ENCODE measurements at regions not wholly inside any gene's neighbourhood (a gene's known extent, or its start where the extent isn't known, plus 50 kb on each side); places are given as distances from the start of the nearest gene placed in this dataset.

- no peaks in the 10 kb centered on the region for H3K36me3 ChIP-seq (ENCODE audit: insufficient read depth, low read length)
- no peaks in the 10 kb centered on the region for H4K20me1 ChIP-seq (ENCODE audit: insufficient read depth)
- no peak overlapping the region for H3K27ac ChIP-seq (ENCODE audit: low read length)
- no peaks in the 10 kb centered on the region for H3K79me2 ChIP-seq (replicated peaks; ENCODE audit: insufficient read depth, low read length)
- no peaks in the 10 kb centered on the region for H3K9me3 ChIP-seq (ENCODE audit: low read length)
- no peaks in the 10 kb centered on the region for H3K9me2 ChIP-seq (ENCODE audit: insufficient read depth, low read length)
- H3F3A ChIP-seq (ENCODE audit: insufficient read depth, low read length, poor library complexity, severe bottlenecking): no peaks in the 10 kb centered on the region
- no peak overlapping the region for H3K4me2 ChIP-seq (ENCODE audit: low read length)
- no peak overlapping the region for H3K9ac ChIP-seq (ENCODE audit: low read length)
- H3K27me3 ChIP-seq (ENCODE audit: insufficient read depth, low read depth, low read length): no peaks in the 10 kb centered on the region
- no peak overlapping the region for H2AFZ ChIP-seq (ENCODE audit: low read depth, low read length)
- TF ChIP-seq TAF1 (IDR thresholded peaks at IDR 0.05; ENCODE audit: low read depth) (no peak), EP300 (conservative IDR thresholded peaks at IDR 0.05; ENCODE audit: poor library complexity, severe bottlenecking) (no peak), SMC3 (conservative IDR thresholded peaks at IDR 0.05; ENCODE audit: poor library complexity) (no peak), POLR2AphosphoS5 (IDR thresholded peaks at IDR 0.05) (no peak), EZH2 (IDR thresholded peaks at IDR 0.05; ENCODE audit: borderline replicate concordance, insufficient read depth, low read length, poor library complexity, severe bottlenecking) (no peak), MXI1 (conservative IDR thresholded peaks at IDR 0.05; ENCODE audit: poor library complexity, severe bottlenecking) (no peak), REST (IDR thresholded peaks at IDR 0.05; ENCODE audit: borderline replicate concordance) (no peak), RAD21 (conservative IDR thresholded peaks at IDR 0.05) (no peak)
- TF ChIP-seq, protein P1, sequence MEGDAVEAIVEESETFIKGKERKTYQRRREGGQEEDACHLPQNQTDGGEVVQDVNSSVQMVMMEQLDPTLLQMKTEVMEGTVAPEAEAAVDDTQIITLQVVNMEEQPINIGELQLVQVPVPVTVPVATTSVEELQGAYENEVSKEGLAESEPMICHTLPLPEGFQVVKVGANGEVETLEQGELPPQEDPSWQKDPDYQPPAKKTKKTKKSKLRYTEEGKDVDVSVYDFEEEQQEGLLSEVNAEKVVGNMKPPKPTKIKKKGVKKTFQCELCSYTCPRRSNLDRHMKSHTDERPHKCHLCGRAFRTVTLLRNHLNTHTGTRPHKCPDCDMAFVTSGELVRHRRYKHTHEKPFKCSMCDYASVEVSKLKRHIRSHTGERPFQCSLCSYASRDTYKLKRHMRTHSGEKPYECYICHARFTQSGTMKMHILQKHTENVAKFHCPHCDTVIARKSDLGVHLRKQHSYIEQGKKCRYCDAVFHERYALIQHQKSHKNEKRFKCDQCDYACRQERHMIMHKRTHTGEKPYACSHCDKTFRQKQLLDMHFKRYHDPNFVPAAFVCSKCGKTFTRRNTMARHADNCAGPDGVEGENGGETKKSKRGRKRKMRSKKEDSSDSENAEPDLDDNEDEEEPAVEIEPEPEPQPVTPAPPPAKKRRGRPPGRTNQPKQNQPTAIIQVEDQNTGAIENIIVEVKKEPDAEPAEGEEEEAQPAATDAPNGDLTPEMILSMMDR (IDR thresholded peaks at IDR 0.05; ENCODE audit: poor library complexity, severe bottlenecking): no peak
- no peak overlapping the region for H3K4me3 ChIP-seq (ENCODE audit: low read length)
These were observed 545.5 kb upstream of the MDFIC2 start for GRCh38 chr3:70857916-70858315.

GRCh38 chr3:70856414-70857162 lies 544.1 kb upstream of the MDFIC2 start:
- H3K9me3 ChIP-seq (ENCODE audit: low read length): no peaks in the 10 kb centered on the region
- no peak overlapping the region for H2AFZ ChIP-seq (ENCODE audit: low read depth, low read length)
- no peaks in the 10 kb centered on the region for H3K9me2 ChIP-seq (ENCODE audit: insufficient read depth, low read length)
- H3K4me2 ChIP-seq (ENCODE audit: low read length): no peak overlapping the region
- TF ChIP-seq, protein P1 (IDR thresholded peaks at IDR 0.05; ENCODE audit: poor library complexity, severe bottlenecking): no peak
- no peak for TF ChIP-seq MXI1 (conservative IDR thresholded peaks at IDR 0.05; ENCODE audit: poor library complexity, severe bottlenecking)
- TF ChIP-seq EZH2 (IDR thresholded peaks at IDR 0.05; ENCODE audit: borderline replicate concordance, insufficient read depth, low read length, poor library complexity, severe bottlenecking): no peak
- TF ChIP-seq REST (IDR thresholded peaks at IDR 0.05; ENCODE audit: borderline replicate concordance): no peak
- TF ChIP-seq RAD21 (conservative IDR thresholded peaks at IDR 0.05): no peak
- no peak for TF ChIP-seq TAF1 (IDR thresholded peaks at IDR 0.05; ENCODE audit: low read depth)
- no peak for TF ChIP-seq POLR2AphosphoS5 (IDR thresholded peaks at IDR 0.05)
- TF ChIP-seq SMC3 (conservative IDR thresholded peaks at IDR 0.05; ENCODE audit: poor library complexity): no peak
- no peak for TF ChIP-seq EP300 (conservative IDR thresholded peaks at IDR 0.05; ENCODE audit: poor library complexity, severe bottlenecking)
- no peaks in the 10 kb centered on the region for H3F3A ChIP-seq (ENCODE audit: insufficient read depth, low read length, poor library complexity, severe bottlenecking)
- H3K9ac ChIP-seq (ENCODE audit: low read length): no peak overlapping the region
- no peak overlapping the region for H3K27ac ChIP-seq (ENCODE audit: low read length)
- no peaks in the 10 kb centered on the region for H4K20me1 ChIP-seq (ENCODE audit: insufficient read depth)
- H3K27me3 ChIP-seq (ENCODE audit: insufficient read depth, low read depth, low read length): no peaks in the 10 kb centered on the region
- no peak overlapping the region for H3K4me3 ChIP-seq (ENCODE audit: low read length)
- H3K36me3 ChIP-seq (ENCODE audit: insufficient read depth, low read length): no peaks in the 10 kb centered on the region
- no peaks in the 10 kb centered on the region for H3K79me2 ChIP-seq (replicated peaks; ENCODE audit: insufficient read depth, low read length)

Data from neural cell (in vitro differentiated cells).